ENCODE measurements at regions not wholly inside any gene's neighbourhood (a gene's known extent, or its start where the extent isn't known, plus 50 kb on each side); places are given as distances from the start of the nearest gene placed in this dataset.

- TF ChIP-seq DMTF1 (CRISPR knock-in tag; IDR thresholded peaks at IDR 0.05) (no peak), ATF5 (CRISPR knock-in tag; IDR thresholded peaks at IDR 0.05; ENCODE audit: low read depth) (no peak), THAP8 (CRISPR knock-in tag; IDR thresholded peaks at IDR 0.05; ENCODE audit: borderline replicate concordance) (no peak), ARID3A (IDR thresholded peaks at IDR 0.05; ENCODE audit: low read depth, low read length) (no peak), CENPT (CRISPR knock-in tag; IDR thresholded peaks at IDR 0.05; ENCODE audit: low read depth) (no peak), CREB1 (IDR thresholded peaks at IDR 0.05) (no peak), CREB1 (CRISPR knock-in tag; IDR thresholded peaks at IDR 0.05) (no peak)
Observed at GRCh38 chr20:62534526-62535221, 58.9 kb upstream of the GATA5 start (continued).

Data from HepG2 (cell line).